Thymus (tissue), 11 donors: ENCODE measurements at regions not wholly inside any gene's neighbourhood (a gene's known extent, or its start where the extent isn't known, plus 50 kb on each side); places are given as distances from the start of the nearest gene placed in this dataset.
A peak's percentile ranks its signal among the peaks of the same experiment; 100 is the strongest.

Experiments
- DNase-seq, 9 donors: peaks; one replicate each; pipeline ENCODE4 v3.0.0-alpha.2; 2013; ENCODE audit warnings: low spot score in 9 of 9, low read depth in 6 of 9, missing footprints in 1 of 9
- H3K27ac ChIP-seq, 2 donors: one replicate each; pipeline ENCODE4 v1.5.1; 2013; ENCODE audit warnings: control low read depth in 1 of 2, low read depth in 1 of 2, low read length in 1 of 2, mild to moderate bottlenecking in 1 of 2, moderate library complexity in 1 of 2
- H3K27me3 ChIP-seq, 2 donors: one replicate each; pipeline ENCODE4 v1.5.1; 2013; ENCODE audit warnings: low read length in 1 of 2; ENCODE audit not compliant: control insufficient read depth in 2 of 2, insufficient read depth in 1 of 2
- H3K36me3 ChIP-seq, 2 donors: one replicate each; pipeline ENCODE4 v1.5.1; 2013; ENCODE audit warnings: low read length in 1 of 2, mild to moderate bottlenecking in 1 of 2, moderate library complexity in 1 of 2; ENCODE audit not compliant: control insufficient read depth in 2 of 2, insufficient read depth in 2 of 2
- H3K4me1 ChIP-seq, 2 donors: one replicate each; pipeline ENCODE4 v1.5.1; 2013; ENCODE audit warnings: low read length in 2 of 2; ENCODE audit not compliant: control insufficient read depth in 2 of 2, insufficient read depth in 2 of 2
- H3K4me3 ChIP-seq, 2 donors: one replicate each; pipeline ENCODE4 v1.5.1; 2013; ENCODE audit warnings: low read length in 2 of 2, control low read depth in 1 of 2, mild to moderate bottlenecking in 1 of 2
- H3K9me3 ChIP-seq, 2 donors: one replicate each; pipeline ENCODE4 v1.5.1; 2013; ENCODE audit warnings: low read length in 1 of 2, mild to moderate bottlenecking in 1 of 2; ENCODE audit not compliant: control insufficient read depth in 2 of 2, insufficient read depth in 1 of 2
- WGBS: extraction: QIAGEN DNeasy Blood & Tissue Kit; methylation state at CpG from one replicate; pipeline ENCODE4 v1.1.7; 2013; 5-methylcytosine and 5-hydroxymethylcytosine counted together
- donor health status: healthy.

DNA sequence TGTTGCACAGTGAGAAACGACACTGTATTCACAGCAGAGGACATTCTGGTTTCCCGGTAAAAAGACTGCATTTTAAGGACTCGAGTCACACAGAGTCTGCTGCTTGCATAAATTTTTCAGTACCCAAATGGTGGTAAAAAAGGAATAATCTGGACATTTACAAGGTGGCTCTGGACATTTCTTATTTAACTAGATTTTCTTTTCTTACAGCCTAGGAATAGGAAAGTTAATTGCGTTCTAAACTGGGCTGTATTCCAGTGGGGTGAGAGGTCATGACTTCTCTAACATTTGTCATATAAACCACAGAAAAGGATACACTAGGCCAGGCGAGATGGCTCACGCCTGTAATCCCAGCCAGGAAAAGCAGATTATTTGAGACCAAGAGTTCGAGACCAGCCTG is 237.5 kb upstream of the KLF6 start:
- no peaks in the 10 kb centered on the region for H3K27me3 ChIP-seq
- H3K36me3 ChIP-seq, result no peaks in the 10 kb centered on the region
- no peaks in the 10 kb centered on the region for H3K4me1 ChIP-seq
- no peak overlapping the region for H3K27ac ChIP-seq
- no peaks in the 10 kb centered on the region for H3K9me3 ChIP-seq
- WGBS, result 96% methylated on average over 7 of the region's 7 CpGs
- H3K4me3 ChIP-seq, result no peak overlapping the region
- DNase-seq, result no peak

DNA sequence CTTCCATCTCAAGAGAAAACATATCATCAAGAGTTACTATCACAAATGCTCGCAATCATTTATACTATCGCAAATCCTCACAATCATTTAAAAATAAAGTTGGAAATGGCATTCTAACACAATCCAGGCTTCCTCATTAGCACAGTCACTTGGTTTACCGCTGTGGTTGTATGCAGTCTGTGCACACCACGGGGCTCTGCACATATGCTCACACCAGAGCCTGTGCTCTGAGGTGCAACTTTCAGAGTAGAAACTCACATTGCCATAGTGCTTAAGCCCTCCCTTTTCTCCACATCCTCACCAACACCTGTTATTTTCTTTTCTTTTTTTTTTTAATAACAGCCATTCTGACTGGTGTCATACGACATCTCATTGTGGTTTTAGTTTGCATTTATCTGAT is 235.6 kb upstream of the KLF6 start:
- no peak overlapping the region for H3K27ac ChIP-seq
- no peak for DNase-seq
- H3K9me3 ChIP-seq, result no peaks in the 10 kb centered on the region
- no peaks in the 10 kb centered on the region for H3K4me1 ChIP-seq
- 82% methylated on average over 5 of the region's 5 CpGs for WGBS
- no peak overlapping the region for H3K4me3 ChIP-seq
- H3K27me3 ChIP-seq, result no peaks in the 10 kb centered on the region
- no peaks in the 10 kb centered on the region for H3K36me3 ChIP-seq

DNA sequence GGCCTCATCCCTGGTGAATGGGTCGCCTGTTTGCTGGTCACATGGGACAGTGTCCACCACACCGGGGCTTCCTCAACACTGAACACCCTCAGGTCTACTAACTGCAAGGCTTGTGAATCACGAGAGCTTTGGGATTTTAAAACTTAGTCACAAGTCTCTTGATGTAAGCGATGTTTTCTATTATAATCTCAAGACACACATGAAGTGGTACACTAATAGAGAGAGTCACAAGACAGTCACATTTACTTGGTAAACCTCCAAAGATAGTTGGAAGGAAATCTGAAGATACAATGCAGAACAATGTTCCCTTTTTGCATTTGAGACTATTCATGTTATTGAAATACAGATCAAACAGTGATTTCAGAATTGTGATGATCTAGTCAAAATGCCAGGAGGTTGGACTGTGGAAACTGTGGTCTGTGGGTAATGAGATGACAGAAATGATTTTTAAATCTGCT is 233.1 kb upstream of the KLF6 start:
- Histone ChIP-seq H3K36me3 (no peaks in the 10 kb centered on the region), H3K27me3 (no peaks in the 10 kb centered on the region), H3K4me1 (no peaks in the 10 kb centered on the region), H3K9me3 (no peaks in the 10 kb centered on the region), H3K4me3 (no peak overlapping the region), H3K27ac (no peak overlapping the region)
- 95% methylated on average over 4 of the region's 4 CpGs for WGBS
- no peak for DNase-seq

DNA sequence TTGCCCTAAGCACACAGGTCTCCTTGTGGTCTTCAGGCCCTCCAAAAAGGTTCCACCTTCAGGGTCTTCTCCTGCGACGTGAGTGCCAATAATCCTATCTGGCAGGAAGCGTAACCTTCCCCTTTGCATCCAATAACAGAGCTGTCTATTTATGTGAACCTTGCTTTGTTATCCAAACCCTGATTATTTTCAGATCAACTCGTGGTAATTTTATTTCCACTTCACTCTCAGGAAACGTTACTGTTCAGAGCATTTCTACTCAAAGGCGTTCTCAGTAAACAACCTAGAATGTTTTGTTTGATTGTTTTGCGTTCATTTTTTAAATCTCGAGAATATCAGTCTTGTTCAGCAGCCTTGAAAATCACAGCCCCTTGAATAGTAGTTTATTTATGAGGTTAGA is 232.3 kb upstream of the KLF6 start:
- Histone ChIP-seq H3K4me3 (no peak overlapping the region), H3K27me3 (no peaks in the 10 kb centered on the region), H3K9me3 (no peaks in the 10 kb centered on the region), H3K4me1 (no peaks in the 10 kb centered on the region), H3K27ac (no peak overlapping the region), H3K36me3 (no peaks in the 10 kb centered on the region)
- 96% methylated on average over 8 of the region's 8 CpGs for WGBS
- DNase-seq, result no peak

DNA sequence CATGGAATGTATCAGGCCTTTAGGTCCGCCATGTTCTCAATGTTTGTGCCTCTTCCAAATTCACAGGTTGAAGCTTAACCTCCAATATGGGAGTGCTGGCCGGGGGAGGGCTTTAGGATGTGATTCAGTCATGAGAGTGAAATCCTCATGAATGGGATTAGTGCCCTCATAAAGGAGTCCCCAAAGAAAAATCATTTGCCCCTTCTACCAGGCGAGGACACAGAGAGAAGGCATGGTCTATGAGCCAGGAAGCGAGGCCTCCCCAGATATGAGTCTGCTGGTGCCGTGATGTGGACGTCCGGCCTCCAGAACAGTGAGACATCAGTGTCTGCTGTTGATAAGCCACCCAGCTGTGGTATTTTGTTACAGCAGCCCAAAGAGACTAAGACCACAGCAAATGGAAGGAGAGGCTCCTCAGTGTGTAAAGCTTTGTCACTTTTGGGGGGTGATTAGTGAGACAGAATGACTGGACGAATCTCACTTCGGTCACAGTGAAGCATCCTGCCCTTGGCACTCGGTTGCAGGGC is 231.3 kb upstream of the KLF6 start:
- Histone ChIP-seq H3K36me3 (no peaks in the 10 kb centered on the region), H3K4me1 (no peaks in the 10 kb centered on the region), H3K4me3 (no peak overlapping the region), H3K27me3 (no peaks in the 10 kb centered on the region), H3K27ac (no peak overlapping the region), H3K9me3 (no peaks in the 10 kb centered on the region)
- DNase-seq, result no peak
- 94% methylated on average over 10 of the region's 10 CpGs for WGBS

DNA sequence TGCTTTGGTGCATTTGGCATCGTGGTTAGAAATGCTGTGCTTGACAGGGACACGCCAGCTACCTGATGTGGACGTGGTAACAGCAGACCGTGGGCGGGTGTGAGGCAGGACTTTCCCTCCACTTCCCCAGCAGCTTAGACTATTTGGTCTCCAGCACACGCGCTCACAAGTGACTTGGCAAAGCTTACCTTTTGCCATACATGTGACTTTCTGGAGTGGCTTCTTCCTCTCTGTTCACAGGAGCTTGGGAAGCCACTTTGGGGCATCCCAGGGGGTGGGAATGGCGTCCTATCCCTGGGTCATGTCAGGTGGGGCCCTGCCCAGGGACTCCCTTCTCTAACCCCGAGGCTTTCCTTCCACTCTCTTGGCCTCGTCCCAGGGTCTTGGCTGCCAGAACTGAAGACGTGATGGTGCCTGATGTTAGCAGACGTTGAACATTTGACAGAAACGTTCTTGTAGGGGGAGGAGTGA is 228.7 kb upstream of the KLF6 start:
- DNase-seq, result peak in 1 of 9 donors; percentile 11
- no peak overlapping the region for H3K4me3 ChIP-seq

DNA sequence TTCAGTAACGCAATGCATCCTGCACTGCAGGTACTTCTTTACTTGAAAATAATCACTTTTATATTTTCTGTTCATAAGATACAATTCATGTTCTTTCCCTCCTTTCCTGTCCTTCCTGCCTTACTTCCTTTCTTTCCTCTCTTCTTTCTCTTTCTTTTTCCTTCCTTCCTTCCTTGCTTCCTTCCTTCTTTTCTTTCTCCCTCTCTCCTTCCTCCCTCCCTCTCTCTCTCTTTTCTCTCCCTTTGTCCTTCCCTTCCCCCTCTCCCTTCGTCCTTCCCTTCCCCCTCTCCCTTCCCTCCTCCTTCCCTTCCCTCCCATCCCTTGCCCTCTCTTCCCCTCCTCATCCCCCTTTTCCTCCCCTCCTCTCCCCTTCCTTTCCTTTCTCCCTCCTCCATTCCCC is 227.8 kb upstream of the KLF6 start:
- WGBS, result 95% methylated on average over 2 of the region's 2 CpGs
- Histone ChIP-seq H3K27me3 (no peaks in the 10 kb centered on the region), H3K4me3 (no peak overlapping the region), H3K9me3 (no peaks in the 10 kb centered on the region), H3K4me1 (no peaks in the 10 kb centered on the region), H3K36me3 (no peaks in the 10 kb centered on the region), H3K27ac (no peak overlapping the region)
- no peak for DNase-seq

More for the DNA sequence above, 228.7 kb upstream of the KLF6 start:
- Histone ChIP-seq H3K9me3 (no peaks in the 10 kb centered on the region), H3K27me3 (no peaks in the 10 kb centered on the region), H3K4me1 (no peaks in the 10 kb centered on the region), H3K27ac (no peak overlapping the region), H3K36me3 (no peaks in the 10 kb centered on the region)
- WGBS, result 91% methylated on average over 13 of the region's 13 CpGs

DNA sequence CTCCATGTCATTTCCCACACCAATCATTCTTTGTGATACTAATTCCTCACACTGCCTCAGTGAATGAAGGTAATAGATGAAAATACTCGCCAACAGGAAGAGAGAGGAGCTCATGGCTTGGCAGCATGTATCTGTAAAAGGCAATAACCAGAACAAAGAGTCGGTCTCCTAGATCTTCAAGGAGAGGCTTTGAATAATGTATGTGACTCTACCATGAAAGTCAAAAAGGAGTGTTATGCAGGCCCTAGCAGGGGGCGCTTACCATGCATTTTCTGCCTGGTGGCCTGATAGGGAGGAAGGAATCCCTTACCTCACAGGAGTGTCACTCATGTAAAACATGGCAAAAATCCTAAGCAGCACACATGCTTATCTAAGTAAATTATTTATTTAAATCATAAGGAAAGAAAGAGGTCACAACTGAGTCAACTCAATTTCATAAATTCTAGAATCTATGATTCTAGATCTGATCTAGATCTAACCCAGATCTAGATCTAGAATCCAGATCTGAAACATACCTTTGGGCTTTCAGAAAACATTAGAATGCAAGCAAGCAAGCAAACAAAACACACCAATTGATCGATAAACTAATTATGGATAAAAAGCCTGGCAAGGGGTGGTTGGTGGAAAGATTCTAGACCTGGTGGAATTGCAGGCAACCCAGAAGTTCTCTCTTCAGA is 226.3 kb upstream of the KLF6 start:
- H3K4me3 ChIP-seq, result no peak overlapping the region
- WGBS, result 96% methylated on average over 4 of the region's 4 CpGs

DNA sequence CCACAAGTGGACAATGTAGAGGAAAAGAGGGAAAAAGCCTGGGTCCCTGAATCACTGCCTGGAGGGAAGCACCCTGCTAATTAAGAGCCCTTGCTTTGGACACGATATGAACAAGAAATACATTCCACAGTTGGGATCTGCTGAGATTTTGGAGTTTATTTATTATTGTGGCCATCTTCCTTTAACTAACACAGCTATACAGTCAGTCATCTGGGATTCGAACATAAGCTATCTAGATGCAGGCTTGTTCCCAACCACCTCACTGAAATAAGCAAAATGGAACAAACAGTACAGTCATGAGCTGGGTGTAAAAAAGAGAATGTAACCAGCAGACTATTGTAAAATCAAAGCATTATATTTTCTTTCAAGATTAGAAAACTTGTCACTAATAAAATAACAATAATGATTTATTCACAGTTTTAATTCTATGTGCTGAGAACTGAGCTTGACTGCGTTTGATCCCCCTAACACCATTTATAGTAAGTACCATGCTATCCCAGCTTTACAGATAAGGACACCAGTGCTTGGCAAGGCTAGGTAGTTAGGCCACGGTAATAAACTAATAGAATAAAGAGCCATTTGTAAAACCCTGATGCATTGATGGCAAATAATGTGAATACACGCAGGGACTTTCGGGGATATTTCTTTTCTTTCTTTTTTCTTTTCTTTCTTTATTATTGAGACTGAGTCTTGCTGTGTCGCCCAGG is 223.8 kb upstream of the KLF6 start:
- Histone ChIP-seq H3K36me3 (no peaks in the 10 kb centered on the region), H3K4me1 (no peaks in the 10 kb centered on the region)
- 98% methylated on average over 7 of the region's 7 CpGs for WGBS

More for the DNA sequence above, 226.3 kb upstream of the KLF6 start:
- no peak overlapping the region for H3K27ac ChIP-seq
- no peaks in the 10 kb centered on the region for H3K27me3 ChIP-seq
- no peak for DNase-seq
- no peaks in the 10 kb centered on the region for H3K9me3 ChIP-seq
- no peaks in the 10 kb centered on the region for H3K36me3 ChIP-seq
- H3K4me1 ChIP-seq, result no peaks in the 10 kb centered on the region

More for the DNA sequence above, 223.8 kb upstream of the KLF6 start:
- Histone ChIP-seq H3K27ac (no peak overlapping the region), H3K9me3 (no peaks in the 10 kb centered on the region), H3K4me3 (no peak overlapping the region), H3K27me3 (no peaks in the 10 kb centered on the region)
- no peak for DNase-seq
